Ovary (tissue), 3 donors: ENCODE measurements at regions not wholly inside any gene's neighbourhood (a gene's known extent, or its start where the extent isn't known, plus 50 kb on each side); places are given as distances from the start of the nearest gene placed in this dataset.

Experiments
- CTCF ChIP-seq, 3 donors: fragments of 450-650 bp in 2 of 3; fragments of 200-600 bp in 1 of 3; IDR thresholded peaks; one replicate each; pipeline versions ENCODE4 v1.5.1 to v1.8.0; 2016 to 2022; ENCODE audit warnings: antibody characterized with exemption in 3 of 3, mild to moderate bottlenecking in 1 of 3
- POLR2A ChIP-seq: fragments of 450-650 bp; IDR thresholded peaks from one replicate; pipeline ENCODE4 v1.6.1; 2017; ENCODE audit warnings: antibody characterized with exemption, mild to moderate bottlenecking, moderate library complexity
- donor health status: DM: no; HTN: no; CAD: no.

GRCh38 chr6:144909753-144910285 is 624.7 kb downstream of the UTRN start:
- TF ChIP-seq POLR2A (no peak), CTCF (IDR thresholded peaks at IDR 0.05) (no peak)
